ENCODE measurements at regions not wholly inside any gene's neighbourhood (a gene's known extent, or its start where the extent isn't known, plus 50 kb on each side); places are given as distances from the start of the nearest gene placed in this dataset.

GRCh38 chr11:123303924-123304323 lies 108.9 kb upstream of the CLMP start:
- DNase-seq (ENCODE audit: low spot score), result no peak

GRCh38 chr11:123302751-123303195 lies 107.7 kb upstream of the CLMP start:
- DNase-seq (ENCODE audit: low spot score), result peak; percentile 63

- peak; percentile 65 for DNase-seq (ENCODE audit: low spot score)
These were observed 106.8 kb upstream of the CLMP start for GRCh38 chr11:123301696-123302400.

GRCh38 chr11:123301013-123301591 lies 106.1 kb upstream of the CLMP start:
- peak; percentile 29 for DNase-seq (ENCODE audit: low spot score)

GRCh38 chr11:123299721-123300120 lies 104.7 kb upstream of the CLMP start:
- no peak for DNase-seq (ENCODE audit: low spot score)

GRCh38 chr11:123298488-123299447 lies 103.7 kb upstream of the CLMP start:
- no peak for DNase-seq (ENCODE audit: low spot score)

GRCh38 chr11:123292647-123293046 lies 97.6 kb upstream of the CLMP start:
- no peak for DNase-seq (ENCODE audit: low spot score)

GRCh38 chr11:123291201-123291869 lies 96.3 kb upstream of the CLMP start:
- no peak for DNase-seq (ENCODE audit: low spot score)

- no peak for DNase-seq (ENCODE audit: low spot score)
These were observed 91.7 kb upstream of the CLMP start for GRCh38 chr11:123286761-123287160.

- DNase-seq (ENCODE audit: low spot score), result no peak
These were observed 91.2 kb upstream of the CLMP start for GRCh38 chr11:123286255-123286654.

GRCh38 chr11:123284454-123284853 lies 89.4 kb upstream of the CLMP start:
- no peak for DNase-seq (ENCODE audit: low spot score)

GRCh38 chr11:123282597-123282996 lies 87.5 kb upstream of the CLMP start:
- no peak for DNase-seq (ENCODE audit: low spot score)

- no peak for DNase-seq (ENCODE audit: low spot score)
These were observed 78.6 kb upstream of the CLMP start for GRCh38 chr11:123273616-123274015.

- peak; percentile 79 for DNase-seq (ENCODE audit: low spot score)
These were observed 77.5 kb upstream of the CLMP start for GRCh38 chr11:123272565-123272964.

- DNase-seq (ENCODE audit: low spot score), result no peak
These were observed 73.1 kb upstream of the CLMP start for GRCh38 chr11:123268156-123268555.

GRCh38 chr11:123265951-123266350 lies 70.9 kb upstream of the CLMP start:
- DNase-seq (ENCODE audit: low spot score), result no peak

- DNase-seq (ENCODE audit: low spot score), result no peak
These were observed 69.4 kb upstream of the CLMP start for GRCh38 chr11:123264431-123264780.

- peak; percentile 75 for DNase-seq (ENCODE audit: low spot score)
These were observed 66.5 kb upstream of the CLMP start for GRCh38 chr11:123261345-123262106.

GRCh38 chr11:123260511-123261211 lies 65.6 kb upstream of the CLMP start:
- no peak for DNase-seq (ENCODE audit: low spot score)

GRCh38 chr11:123258877-123259276 lies 63.8 kb upstream of the CLMP start:
- DNase-seq (ENCODE audit: low spot score), result no peak

- DNase-seq (ENCODE audit: low spot score), result no peak
These were observed 62.3 kb upstream of the CLMP start for GRCh38 chr11:123257370-123257769.

Measured in kidney tubule cell (primary cell).